Neural cell (in vitro differentiated cells): ENCODE measurements at regions not wholly inside any gene's neighbourhood (a gene's known extent, or its start where the extent isn't known, plus 50 kb on each side); places are given as distances from the start of the nearest gene placed in this dataset.

Source experiments
- H2AFZ ChIP-seq: fragments of 200-600, 300-800 bp; sonication (generic), shearing (Covaris generic); 2 replicates; pipeline ENCODE4 v1.6.0; 2014; ENCODE audit warnings: low read depth, mild to moderate bottlenecking, antibody characterized with exemption, low read length, moderate library complexity
- H3F3A ChIP-seq: fragments of 200-600 bp; shearing (Covaris generic); 2 replicates; pipeline ENCODE4 v1.6.1; 2016; ENCODE audit warnings: mild to moderate bottlenecking, moderate library complexity, mixed read lengths, antibody characterized with exemption, low read length; ENCODE audit not compliant: insufficient read depth, poor library complexity, severe bottlenecking
- H3K27ac ChIP-seq: fragments of 200-600, 300-800 bp; sonication (generic), shearing (Covaris generic); 2 replicates; pipeline ENCODE4 v1.5.1; 2014; ENCODE audit warnings: mild to moderate bottlenecking, low read length, moderate library complexity
- H3K27me3 ChIP-seq: fragments of 300-800, 200-600 bp; sonication (generic), shearing (Covaris generic); 2 replicates; pipeline ENCODE4 v1.6.0; 2014; ENCODE audit warnings: mild to moderate bottlenecking, low read depth, low read length, moderate library complexity; ENCODE audit not compliant: insufficient read depth
- H3K36me3 ChIP-seq: fragments of 300-800, 200-600 bp; sonication (generic), shearing (Covaris generic); 2 replicates; pipeline ENCODE4 v1.5.1; 2014; ENCODE audit warnings: mild to moderate bottlenecking, antibody characterized with exemption, low read length, moderate library complexity; ENCODE audit not compliant: insufficient read depth
- H3K4me2 ChIP-seq: fragments of 300-800, 200-600 bp; sonication (generic), shearing (Covaris generic); 2 replicates; pipeline ENCODE4 v1.6.0; 2014; ENCODE audit warnings: mild to moderate bottlenecking, low read length
- H3K4me3 ChIP-seq: fragments of 300-800, 200-600 bp; sonication (generic), shearing (Covaris generic); 2 replicates; pipeline ENCODE4 v1.5.1; 2014; ENCODE audit warnings: mild to moderate bottlenecking, low read length, moderate library complexity
- H3K79me2 ChIP-seq: fragments of 200-600 bp; shearing (Covaris generic); replicated peaks from 2 replicates; pipeline ENCODE4 v1.6.0; 2014; ENCODE audit warnings: mild to moderate bottlenecking, low read length, moderate library complexity; ENCODE audit not compliant: insufficient read depth
- H3K9ac ChIP-seq: fragments of 300-800, 200-600 bp; sonication (generic), shearing (Covaris generic); 2 replicates; pipeline ENCODE4 v1.6.1; 2016; ENCODE audit warnings: mild to moderate bottlenecking, low read length, mixed read lengths
- H3K9me2 ChIP-seq: fragments of 200-600 bp; shearing (Covaris generic); 2 replicates; pipeline ENCODE4 v1.6.1; 2016; ENCODE audit warnings: mild to moderate bottlenecking, low read length, mixed read lengths; ENCODE audit not compliant: insufficient read depth
- H3K9me3 ChIP-seq: fragments of 200-600, 300-800 bp; sonication (generic), shearing (Covaris generic); 2 replicates; pipeline ENCODE4 v1.6.1; 2016; ENCODE audit warnings: mild to moderate bottlenecking, mixed run types, low read length, moderate library complexity, mixed read lengths
- H4K20me1 ChIP-seq: fragments of 200-600 bp; shearing (Covaris generic); 2 replicates; pipeline ENCODE4 v1.6.1; 2016; ENCODE audit warnings: mild to moderate bottlenecking, mixed run types; ENCODE audit not compliant: insufficient read depth
- CTCF ChIP-seq: fragments of 450-650 bp; IDR thresholded peaks from 2 replicates; pipeline ENCODE4 v1.5.1; 2014; ENCODE audit warnings: antibody characterized with exemption, mild to moderate bottlenecking, moderate library complexity; ENCODE audit not compliant: poor library complexity, severe bottlenecking
- EP300 ChIP-seq: fragments of 450-650 bp; conservative IDR thresholded peaks from 2 replicates; pipeline ENCODE4 v1.6.1; 2014; ENCODE audit warnings: antibody characterized with exemption, mild to moderate bottlenecking, moderate library complexity; ENCODE audit not compliant: poor library complexity, severe bottlenecking
- EZH2 ChIP-seq: fragments of 200-600, 300-800 bp; shearing (Covaris generic), sonication (generic); IDR thresholded peaks from 2 replicates; pipeline ENCODE4 v1.6.1; 2014; ENCODE audit warnings: antibody characterized with exemption, low read length, borderline replicate concordance, mild to moderate bottlenecking; ENCODE audit not compliant: insufficient read depth, poor library complexity, severe bottlenecking
- MXI1 ChIP-seq: fragments of 450-650 bp; conservative IDR thresholded peaks from 2 replicates; pipeline ENCODE4 v1.6.1; 2014; ENCODE audit warnings: antibody characterized with exemption, mild to moderate bottlenecking; ENCODE audit not compliant: poor library complexity, severe bottlenecking
- POLR2AphosphoS5 ChIP-seq: IDR thresholded peaks from 2 replicates; pipeline ENCODE4 v1.6.1; 2012
- RAD21 ChIP-seq: fragments of 450-650 bp; conservative IDR thresholded peaks from 2 replicates; pipeline ENCODE4 v1.6.1; 2014; ENCODE audit warnings: antibody characterized with exemption, mild to moderate bottlenecking, moderate library complexity
- REST ChIP-seq: IDR thresholded peaks from 2 replicates; pipeline ENCODE4 v1.6.1; 2012; ENCODE audit warnings: borderline replicate concordance
- SMC3 ChIP-seq: fragments of 450-650 bp; conservative IDR thresholded peaks from 2 replicates; pipeline ENCODE4 v1.6.1; 2014; ENCODE audit warnings: antibody characterized with exemption, mild to moderate bottlenecking, moderate library complexity; ENCODE audit not compliant: poor library complexity
- TAF1 ChIP-seq: IDR thresholded peaks from 2 replicates; pipeline ENCODE4 v1.6.1; 2012; ENCODE audit warnings: low read depth

GRCh38 chr3:165521131-165521871 is 315.9 kb downstream of the BCHE start:
- TF ChIP-seq TAF1 (no peak), EP300 (no peak), SMC3 (no peak), CTCF (no peak), POLR2AphosphoS5 (no peak), EZH2 (no peak), RAD21 (no peak)
- Histone ChIP-seq H3K4me2 (no peak overlapping the region), H2AFZ (no peak overlapping the region), H3K79me2 (no peaks in the 10 kb centered on the region), H3K27ac (no peak overlapping the region), H3K27me3 (no peaks in the 10 kb centered on the region), H3K4me3 (no peak overlapping the region), H4K20me1 (no peaks in the 10 kb centered on the region), H3K9ac (no peak overlapping the region), H3K36me3 (no peaks in the 10 kb centered on the region), H3K9me2 (no peaks in the 10 kb centered on the region), H3F3A (no peaks in the 10 kb centered on the region), H3K9me3 (no peaks in the 10 kb centered on the region)

- Histone ChIP-seq H3K9me3 (no peaks in the 10 kb centered on the region), H4K20me1 (no peaks in the 10 kb centered on the region), H3K27me3 (no peaks in the 10 kb centered on the region), H3K9me2 (no peaks in the 10 kb centered on the region), H3K27ac (no peak overlapping the region), H3K36me3 (no peaks in the 10 kb centered on the region), H3K79me2 (no peaks in the 10 kb centered on the region), H3F3A (no peaks in the 10 kb centered on the region), H3K4me3 (no peak overlapping the region), H3K4me2 (no peak overlapping the region), H2AFZ (no peak overlapping the region), H3K9ac (no peak overlapping the region)
- TF ChIP-seq SMC3 (no peak), EZH2 (no peak), EP300 (no peak), REST (no peak), RAD21 (no peak), CTCF (no peak), TAF1 (no peak), MXI1 (no peak)
These were observed 317.5 kb downstream of the BCHE start for GRCh38 chr3:165519687-165520086.
